ENCODE measurements at regions not wholly inside any gene's neighbourhood (a gene's known extent, or its start where the extent isn't known, plus 50 kb on each side); places are given as distances from the start of the nearest gene placed in this dataset.

DNA sequence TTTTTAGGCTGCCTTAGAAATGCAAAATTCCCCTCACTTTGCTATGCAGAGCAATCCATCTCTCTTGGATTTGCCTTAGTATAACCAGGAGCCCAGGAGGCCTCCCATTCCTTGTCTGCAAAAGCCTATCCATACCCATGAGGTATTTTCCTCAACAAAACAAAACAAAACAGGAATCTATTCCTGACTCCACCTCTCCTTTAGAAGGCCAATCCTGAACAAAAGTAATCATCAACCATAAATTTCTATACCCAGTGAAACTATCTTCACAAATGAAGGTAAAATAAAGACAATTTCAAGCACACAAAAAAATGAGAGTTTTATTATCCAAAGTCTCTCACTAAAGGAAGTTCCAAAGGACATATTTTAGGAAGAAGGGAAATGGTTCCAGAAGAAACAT lies 365.7 kb downstream of the KCNRG start:
- DNase-seq (ENCODE audit: low read depth in 2 of 2): no peak
- no peak overlapping the region for H3K4me3 ChIP-seq (replicated peaks in 1 of 2; ENCODE audit: low read depth in 2 of 2, low read length in 2 of 2)
- TF ChIP-seq, protein P1, sequence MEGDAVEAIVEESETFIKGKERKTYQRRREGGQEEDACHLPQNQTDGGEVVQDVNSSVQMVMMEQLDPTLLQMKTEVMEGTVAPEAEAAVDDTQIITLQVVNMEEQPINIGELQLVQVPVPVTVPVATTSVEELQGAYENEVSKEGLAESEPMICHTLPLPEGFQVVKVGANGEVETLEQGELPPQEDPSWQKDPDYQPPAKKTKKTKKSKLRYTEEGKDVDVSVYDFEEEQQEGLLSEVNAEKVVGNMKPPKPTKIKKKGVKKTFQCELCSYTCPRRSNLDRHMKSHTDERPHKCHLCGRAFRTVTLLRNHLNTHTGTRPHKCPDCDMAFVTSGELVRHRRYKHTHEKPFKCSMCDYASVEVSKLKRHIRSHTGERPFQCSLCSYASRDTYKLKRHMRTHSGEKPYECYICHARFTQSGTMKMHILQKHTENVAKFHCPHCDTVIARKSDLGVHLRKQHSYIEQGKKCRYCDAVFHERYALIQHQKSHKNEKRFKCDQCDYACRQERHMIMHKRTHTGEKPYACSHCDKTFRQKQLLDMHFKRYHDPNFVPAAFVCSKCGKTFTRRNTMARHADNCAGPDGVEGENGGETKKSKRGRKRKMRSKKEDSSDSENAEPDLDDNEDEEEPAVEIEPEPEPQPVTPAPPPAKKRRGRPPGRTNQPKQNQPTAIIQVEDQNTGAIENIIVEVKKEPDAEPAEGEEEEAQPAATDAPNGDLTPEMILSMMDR (IDR thresholded peaks at IDR 0.05; ENCODE audit: low read depth, low read length): no peak

DNA sequence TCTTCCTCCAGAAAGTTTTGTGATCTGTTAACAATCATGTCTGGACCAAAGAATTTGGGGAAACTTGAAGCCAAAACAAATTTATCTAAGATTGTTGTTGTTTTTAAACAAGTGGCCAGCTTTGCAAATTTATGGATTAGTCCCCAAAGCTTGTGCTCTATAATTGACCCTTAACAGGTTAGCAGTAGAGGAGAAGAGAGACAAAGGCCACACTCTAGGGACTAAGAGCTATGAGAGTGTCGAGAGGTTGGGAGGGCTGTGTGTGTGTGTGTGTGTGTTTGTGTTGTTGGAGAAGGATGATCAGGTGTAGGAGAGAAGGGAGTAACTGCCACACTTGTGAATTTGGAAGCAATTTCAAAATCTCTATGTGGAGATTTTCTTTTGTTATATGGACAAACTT lies 367.3 kb downstream of the KCNRG start:
- TF ChIP-seq, protein P1 (IDR thresholded peaks at IDR 0.05; ENCODE audit: low read depth, low read length): no peak
- DNase-seq (ENCODE audit: low read depth in 2 of 2): no peak
- no peak overlapping the region for H3K4me3 ChIP-seq (replicated peaks in 1 of 2; ENCODE audit: low read depth in 2 of 2, low read length in 2 of 2)

DNA sequence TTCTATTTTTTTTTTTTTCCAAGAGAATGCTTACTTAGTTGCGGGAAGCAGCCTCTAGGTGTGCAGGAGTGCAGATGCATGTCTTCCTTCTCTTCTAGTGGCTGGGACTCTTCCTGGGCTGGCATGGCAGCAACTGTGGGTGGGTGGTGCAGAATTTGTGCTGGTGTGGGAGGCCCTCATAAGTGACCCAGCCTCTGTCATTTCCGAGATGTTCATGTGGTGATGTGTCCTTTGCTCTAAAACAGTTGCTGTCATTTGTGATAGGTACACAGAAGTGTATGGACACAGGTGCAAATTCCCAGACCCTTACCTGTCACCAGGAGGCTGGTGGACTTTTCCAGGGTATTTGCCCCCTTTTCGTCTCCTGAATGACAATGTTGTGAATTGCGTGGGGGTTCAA lies 367.7 kb downstream of the KCNRG start:
- TF ChIP-seq, protein P1 (IDR thresholded peaks at IDR 0.05; ENCODE audit: low read depth, low read length): no peak
- no peak overlapping the region for H3K4me3 ChIP-seq (replicated peaks in 1 of 2; ENCODE audit: low read depth in 2 of 2, low read length in 2 of 2)
- DNase-seq (ENCODE audit: low read depth in 2 of 2): no peak

DNA sequence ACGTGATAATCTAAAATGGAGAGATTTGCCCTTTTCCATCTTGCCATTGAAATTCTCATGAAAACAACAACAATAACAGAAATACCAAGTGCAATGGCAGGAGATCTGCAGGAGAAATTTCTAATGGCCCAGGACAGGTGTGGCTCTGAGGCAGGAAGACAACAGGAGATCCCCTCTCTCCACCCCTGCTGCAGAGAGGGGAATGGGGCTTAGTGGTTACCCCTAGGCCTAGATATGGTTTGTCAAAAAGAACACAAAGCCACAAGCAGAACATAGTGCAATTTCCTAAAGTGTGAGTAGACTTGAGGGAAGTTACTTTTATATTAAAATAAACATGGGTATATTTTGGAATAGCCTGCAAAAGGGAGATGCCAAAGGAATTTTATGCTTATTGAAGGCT lies 369.5 kb downstream of the KCNRG start:
- DNase-seq (ENCODE audit: low read depth in 2 of 2): no peak
- H3K4me3 ChIP-seq (replicated peaks in 1 of 2; ENCODE audit: low read depth in 2 of 2, low read length in 2 of 2): no peak overlapping the region
- TF ChIP-seq, protein P1 (IDR thresholded peaks at IDR 0.05; ENCODE audit: low read depth, low read length): no peak

DNA sequence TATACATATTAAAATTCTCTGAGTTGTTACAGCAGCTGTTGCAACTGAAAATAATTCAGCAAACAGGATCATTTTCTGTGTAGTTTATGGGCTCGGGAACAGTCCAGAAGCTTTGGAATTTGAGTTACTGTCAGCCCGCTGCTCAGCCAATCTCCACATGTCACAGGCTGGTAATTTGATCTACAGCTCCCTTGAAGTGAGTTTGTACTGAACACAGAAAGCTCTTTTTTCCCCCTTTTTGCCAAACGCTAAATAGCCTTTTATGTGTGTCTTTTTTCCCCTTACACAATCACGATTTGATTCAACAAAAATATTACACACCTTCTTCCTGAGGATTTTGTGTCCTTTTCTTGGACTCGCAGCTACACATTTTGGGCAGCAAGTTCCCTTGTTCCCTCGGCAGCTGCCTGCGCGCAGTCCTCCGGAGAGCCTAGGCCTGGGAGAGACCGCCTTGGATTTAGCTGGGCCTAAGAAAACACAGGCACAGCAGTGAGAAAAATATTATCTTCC lies 371.4 kb downstream of the KCNRG start:
- no peak overlapping the region for H3K4me3 ChIP-seq (replicated peaks in 1 of 2; ENCODE audit: low read depth in 2 of 2, low read length in 2 of 2)
- TF ChIP-seq, protein P1 (IDR thresholded peaks at IDR 0.05; ENCODE audit: low read depth, low read length): no peak
- peak; percentile 23 to 54 for DNase-seq (ENCODE audit: low read depth in 2 of 2)

DNA sequence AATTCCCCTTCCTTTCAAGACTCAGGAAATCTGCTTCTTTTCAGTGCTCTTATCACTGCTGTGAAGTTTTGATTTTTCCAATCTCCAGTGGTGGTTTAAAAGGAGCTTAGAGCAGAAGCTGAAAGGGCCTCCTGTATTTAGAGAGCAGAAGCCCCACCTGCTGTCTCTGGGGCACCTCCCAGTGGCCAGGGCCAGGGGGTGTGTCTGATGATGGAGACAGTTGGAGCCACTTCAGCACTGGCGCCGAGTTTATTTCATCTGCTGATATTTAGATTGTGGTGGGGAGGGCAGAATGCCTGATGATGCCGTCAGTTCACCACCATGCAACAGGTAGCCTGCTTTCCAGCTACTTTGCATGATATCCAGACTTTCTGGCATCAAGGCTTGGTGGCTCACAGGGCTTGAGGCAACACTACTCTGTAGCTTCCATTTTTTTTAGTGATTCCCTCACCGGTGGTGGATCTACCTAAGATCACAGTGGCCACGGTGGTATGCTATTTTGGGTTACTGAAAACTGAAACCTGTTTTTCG lies 371.9 kb downstream of the KCNRG start:
- DNase-seq (ENCODE audit: low read depth in 2 of 2): peak; percentile 30 to 40
- TF ChIP-seq, protein P1 (IDR thresholded peaks at IDR 0.05; ENCODE audit: low read depth, low read length): peak; percentile 5
- no peak overlapping the region for H3K4me3 ChIP-seq (replicated peaks in 1 of 2; ENCODE audit: low read depth in 2 of 2, low read length in 2 of 2)

DNA sequence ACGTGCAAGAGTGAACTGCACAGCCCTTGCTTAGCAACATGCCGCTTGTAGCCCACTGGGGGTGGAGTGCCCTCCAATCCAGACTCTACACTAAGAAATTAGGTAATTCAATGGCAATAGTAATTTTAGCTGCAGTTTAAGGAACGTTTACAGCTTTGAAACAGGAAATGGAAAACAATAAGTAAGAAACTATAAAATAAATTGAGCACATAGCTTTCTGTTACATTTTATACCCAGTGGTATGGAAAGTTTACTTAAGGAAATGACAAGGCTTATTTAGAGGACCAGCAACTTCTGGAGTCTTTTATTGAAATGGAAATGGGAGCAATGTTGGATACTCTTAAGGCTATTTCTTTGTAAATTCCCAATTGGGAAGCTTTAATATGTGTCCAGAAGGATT lies 373.2 kb downstream of the KCNRG start:
- no peak for DNase-seq (ENCODE audit: low read depth in 2 of 2)
- TF ChIP-seq, protein P1 (IDR thresholded peaks at IDR 0.05; ENCODE audit: low read depth, low read length): no peak
- H3K4me3 ChIP-seq (replicated peaks in 1 of 2; ENCODE audit: low read depth in 2 of 2, low read length in 2 of 2): no peak overlapping the region
